GM12865 (cell line): ENCODE measurements at regions not wholly inside any gene's neighbourhood (a gene's known extent, or its start where the extent isn't known, plus 50 kb on each side); places are given as distances from the start of the nearest gene placed in this dataset.

Experiments used
- DNase-seq: peaks from one replicate; pipeline ENCODE4 v3.0.0; 2010; ENCODE audit warnings: low read depth
- H3K4me3 ChIP-seq: 2 replicates; pipeline ENCODE4 v1.5.1; 2011; ENCODE audit warnings: mild to moderate bottlenecking, low read depth, low read length, control low read depth
- CTCF ChIP-seq: IDR thresholded peaks from 2 replicates; pipeline ENCODE4 v1.5.1; 2011; ENCODE audit warnings: low read length, control low read depth, low read depth, inconsistent platforms; ENCODE audit not compliant: insufficient read depth; ENCODE audit errors: missing control alignments

DNA sequence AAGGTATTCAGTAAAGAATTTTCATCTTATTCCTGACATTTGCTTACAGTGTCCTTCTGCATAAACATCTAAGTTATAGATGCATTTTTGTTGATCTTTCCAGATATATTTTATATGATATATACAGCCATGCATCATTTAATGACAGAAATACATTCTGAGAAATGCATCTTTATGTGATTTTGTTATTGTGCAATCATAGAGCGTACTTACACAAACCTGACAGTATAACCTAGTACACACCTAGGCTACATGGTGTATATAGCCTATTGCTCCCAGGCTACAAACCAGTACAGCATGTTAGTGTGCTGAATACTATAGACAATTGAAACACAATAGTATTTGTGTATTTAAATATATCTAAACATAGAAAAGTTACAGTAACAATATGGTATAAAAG is 642.0 kb downstream of the XPNPEP1 start:
- TF ChIP-seq CTCF: no peak
- no peak overlapping the region for H3K4me3 ChIP-seq
- no peak for DNase-seq

DNA sequence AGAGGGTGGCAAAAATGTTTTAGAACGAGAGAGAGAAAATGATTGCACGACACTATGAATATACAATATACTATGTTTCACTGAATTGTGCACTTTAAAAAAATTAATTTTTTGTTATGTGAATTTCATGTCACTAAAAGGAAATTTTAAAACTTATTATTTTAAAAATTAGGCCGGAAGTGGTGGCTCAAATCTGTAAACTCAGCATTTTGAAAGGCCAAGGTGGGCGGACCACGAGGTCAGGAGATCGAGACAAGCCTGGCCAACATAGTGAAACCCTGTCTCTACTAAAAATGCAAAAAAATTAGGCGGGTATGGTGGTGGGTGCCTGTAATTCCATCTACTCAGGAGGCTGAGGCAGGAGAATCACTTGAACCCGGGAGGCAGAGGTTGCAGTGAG is 642.5 kb downstream of the XPNPEP1 start:
- TF ChIP-seq CTCF: no peak
- H3K4me3 ChIP-seq: no peak overlapping the region
- no peak for DNase-seq

DNA sequence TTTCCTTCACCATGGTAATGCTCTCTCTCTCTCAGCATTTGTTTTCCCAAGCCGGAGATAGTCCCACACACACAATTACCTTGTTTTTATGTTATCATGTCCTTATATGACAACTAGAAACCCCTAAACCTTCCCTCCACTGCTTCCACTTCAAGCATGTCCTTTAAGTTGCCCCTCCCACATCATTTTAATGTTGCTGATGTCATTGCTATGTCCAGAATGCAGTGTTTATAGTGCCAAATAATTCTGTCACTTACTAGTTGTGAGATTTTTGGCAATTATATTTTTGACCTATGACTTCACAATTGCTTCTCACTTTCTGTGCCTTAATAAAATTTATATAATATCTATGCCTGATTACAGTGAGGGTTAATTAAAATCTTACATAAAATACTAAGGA is 645.9 kb downstream of the XPNPEP1 start:
- H3K4me3 ChIP-seq: no peak overlapping the region
- TF ChIP-seq CTCF: no peak
- no peak for DNase-seq

GRCh38 chr10:109275960-109276359 is 647.4 kb downstream of the XPNPEP1 start:
- no peak for TF ChIP-seq CTCF
- H3K4me3 ChIP-seq: no peak overlapping the region
- no peak for DNase-seq

DNA sequence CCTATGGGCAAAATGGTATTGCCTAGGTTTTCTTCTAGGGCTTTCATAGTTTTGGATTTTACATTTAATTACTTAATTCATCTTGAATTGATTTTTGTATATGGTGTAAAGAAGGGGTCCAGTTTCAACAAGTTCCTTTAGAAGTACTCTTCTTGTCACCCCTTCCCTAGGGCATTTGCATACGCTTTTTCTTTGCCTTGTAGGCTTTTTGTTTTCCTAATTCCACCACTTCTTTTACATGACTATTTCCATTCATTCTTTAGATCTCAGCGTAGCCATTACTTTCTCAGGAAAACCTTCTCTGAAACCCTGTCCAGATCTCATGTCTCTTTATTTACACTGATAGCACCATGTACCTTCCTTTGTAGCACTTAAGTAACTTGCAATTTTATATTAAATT is 648.6 kb downstream of the XPNPEP1 start:
- TF ChIP-seq CTCF: no peak
- H3K4me3 ChIP-seq: no peak overlapping the region
- DNase-seq: no peak

DNA sequence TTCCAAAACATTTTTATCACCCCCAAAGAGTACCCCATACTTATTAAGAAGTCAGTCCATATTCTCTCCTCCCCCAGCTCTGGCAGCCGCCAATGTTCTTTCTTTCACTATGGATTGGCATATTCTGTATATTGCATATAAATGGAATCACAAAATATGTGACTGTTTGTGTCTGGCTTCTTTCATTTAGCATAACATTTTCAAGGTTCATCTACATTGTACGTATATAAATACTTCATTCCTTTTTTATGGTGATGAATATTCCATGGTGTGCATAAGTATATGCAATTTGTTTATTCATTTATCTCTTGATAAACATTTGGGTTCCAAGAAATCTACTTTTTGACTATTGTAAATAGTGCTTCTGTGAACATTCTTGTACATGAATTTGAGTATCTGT is 653.1 kb downstream of the XPNPEP1 start:
- H3K4me3 ChIP-seq: no peak overlapping the region
- DNase-seq: no peak
- no peak for TF ChIP-seq CTCF

GRCh38 chr10:109264004-109264403 is 659.3 kb downstream of the XPNPEP1 start:
- TF ChIP-seq CTCF: no peak
- no peak for DNase-seq
- H3K4me3 ChIP-seq: no peak overlapping the region
